HG03175 (cell line): ENCODE measurements at regions not wholly inside any gene's neighbourhood (a gene's known extent, or its start where the extent isn't known, plus 50 kb on each side); places are given as distances from the start of the nearest gene placed in this dataset.

Experiments
- ATAC-seq: cut with Tn5 transposase; IDR thresholded peaks from one replicate; pipeline ENCODE4 v1.9.1; 2021; ENCODE audit warnings: mild to moderate bottlenecking, moderate library complexity; ENCODE audit not compliant: unreplicated experiment

DNA sequence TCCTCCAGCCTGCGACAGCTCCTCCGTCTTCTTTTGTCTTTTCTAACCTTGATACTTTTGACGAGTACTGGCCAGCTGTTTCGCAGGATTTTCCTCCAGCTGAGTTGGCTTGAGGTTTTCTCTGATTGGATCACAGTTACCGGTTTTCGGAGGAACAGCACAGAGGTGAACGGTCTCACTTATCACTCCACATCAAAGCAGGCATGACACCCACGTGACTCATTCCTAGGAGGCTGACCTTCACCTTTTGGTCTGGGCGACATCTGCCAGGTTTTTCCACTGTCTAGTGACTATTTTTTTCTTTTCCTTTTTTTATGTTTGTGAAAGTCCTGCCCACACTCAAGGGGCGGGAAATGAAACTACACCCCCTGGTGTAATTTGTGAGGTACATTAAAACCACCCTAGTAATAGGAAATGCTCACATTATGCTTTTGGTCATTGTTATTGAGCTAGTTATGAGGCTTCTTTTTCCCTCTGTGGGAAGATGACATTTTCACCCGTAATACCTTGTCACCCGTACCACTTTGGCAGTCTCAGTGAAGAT, 319.2 kb downstream of the GADD45G start:
- ATAC-seq, result no peak

GRCh38 chr9:89924611-89925010, 319.8 kb downstream of the GADD45G start:
- no peak for ATAC-seq

- ATAC-seq, result no peak
Measured at GRCh38 chr9:89926167-89926566, 321.4 kb downstream of the GADD45G start.

DNA sequence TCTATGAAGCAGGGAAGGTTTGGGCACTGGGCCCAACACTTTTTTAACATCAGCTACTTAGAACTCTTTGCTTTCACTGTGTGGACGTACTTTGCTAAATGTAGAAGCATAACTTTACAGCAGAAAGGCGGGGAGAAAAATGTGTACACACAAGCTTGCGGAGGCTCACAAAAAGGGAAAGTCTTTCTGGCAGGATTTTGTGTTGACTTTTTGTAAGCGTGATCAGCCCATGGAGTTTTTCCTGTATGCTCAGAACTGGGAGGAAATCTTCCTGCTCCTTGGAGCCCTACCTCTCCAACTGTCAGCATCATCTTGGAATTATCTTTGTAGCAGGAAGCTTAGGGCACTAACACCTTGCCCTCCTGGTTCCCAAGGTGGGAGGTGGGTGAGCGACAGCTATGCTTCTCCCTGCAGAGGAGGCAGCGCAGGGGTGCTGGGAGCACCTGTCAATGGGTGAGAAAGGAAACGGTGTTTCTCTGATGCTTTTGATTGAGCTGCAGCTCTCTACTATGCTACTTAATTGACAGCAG, 321.9 kb downstream of the GADD45G start:
- ATAC-seq, result no peak

GRCh38 chr9:89928106-89928505, 323.3 kb downstream of the GADD45G start:
- no peak for ATAC-seq

DNA sequence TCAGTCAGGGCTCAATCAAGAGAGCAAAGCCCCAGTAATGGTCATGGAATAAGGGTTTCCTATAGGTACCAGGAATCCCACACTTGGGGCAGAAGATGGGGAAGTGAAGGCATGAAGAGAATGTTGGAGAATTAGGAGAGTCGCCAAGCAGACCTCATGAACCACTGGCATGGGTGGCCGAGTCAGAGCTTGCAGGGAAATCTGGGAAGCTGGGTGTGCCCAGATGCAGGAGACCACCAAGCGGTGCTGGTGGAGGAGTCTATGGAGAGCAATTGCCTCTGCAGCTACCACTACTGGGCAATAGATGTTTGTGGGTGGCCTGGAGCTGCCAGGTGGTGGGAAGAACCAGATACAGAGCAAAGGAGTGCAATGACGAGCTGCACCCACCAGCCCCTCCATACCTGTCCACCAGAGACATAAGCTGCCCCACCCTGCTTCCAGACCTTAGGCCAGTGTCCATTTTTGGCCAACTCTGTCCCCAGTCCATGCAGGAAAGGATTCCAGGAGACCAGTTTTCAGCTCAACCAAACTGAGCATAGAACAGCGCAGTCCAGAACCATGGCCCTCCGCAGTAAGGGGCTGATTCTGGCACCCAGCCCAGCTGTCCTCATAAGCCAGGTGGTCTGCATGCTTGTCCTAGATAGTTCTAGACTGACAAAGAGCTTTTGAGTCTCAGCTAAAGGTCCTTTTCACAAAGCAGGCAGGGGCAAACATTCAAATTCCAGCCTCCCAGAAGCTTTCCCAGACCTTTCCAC, 323.9 kb downstream of the GADD45G start:
- no peak for ATAC-seq

- ATAC-seq, result no peak
Measured at GRCh38 chr9:89929315-89929672, 324.5 kb downstream of the GADD45G start.

- ATAC-seq, result no peak
Measured at GRCh38 chr9:89929673-89930480, 325.1 kb downstream of the GADD45G start.

DNA sequence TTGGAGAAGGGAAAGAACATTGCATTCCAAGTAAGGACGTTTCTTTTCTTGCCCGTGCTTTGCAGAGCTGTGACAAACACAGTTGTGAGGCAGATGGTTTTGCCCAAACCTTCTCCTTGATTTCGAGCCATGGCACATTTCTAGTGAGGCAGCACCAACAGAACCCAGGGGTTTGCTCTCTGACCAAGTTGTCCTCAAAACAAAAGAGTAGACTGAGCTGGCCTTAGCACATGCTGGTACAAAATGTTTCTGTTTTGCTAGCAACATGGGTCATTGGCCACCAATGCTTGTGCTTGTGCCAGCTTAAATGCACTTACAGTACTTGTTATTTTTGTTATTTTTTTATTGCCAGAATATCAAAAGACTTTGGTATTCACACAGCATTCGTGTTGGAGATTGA, 328.8 kb downstream of the GADD45G start:
- no peak for ATAC-seq

GRCh38 chr9:89935115-89935514, 330.3 kb downstream of the GADD45G start:
- no peak for ATAC-seq

- ATAC-seq, result no peak
Measured at GRCh38 chr9:89935801-89936200, 331.0 kb downstream of the GADD45G start.

- no peak for ATAC-seq
Measured at GRCh38 chr9:89937051-89937450, 332.2 kb downstream of the GADD45G start.

DNA sequence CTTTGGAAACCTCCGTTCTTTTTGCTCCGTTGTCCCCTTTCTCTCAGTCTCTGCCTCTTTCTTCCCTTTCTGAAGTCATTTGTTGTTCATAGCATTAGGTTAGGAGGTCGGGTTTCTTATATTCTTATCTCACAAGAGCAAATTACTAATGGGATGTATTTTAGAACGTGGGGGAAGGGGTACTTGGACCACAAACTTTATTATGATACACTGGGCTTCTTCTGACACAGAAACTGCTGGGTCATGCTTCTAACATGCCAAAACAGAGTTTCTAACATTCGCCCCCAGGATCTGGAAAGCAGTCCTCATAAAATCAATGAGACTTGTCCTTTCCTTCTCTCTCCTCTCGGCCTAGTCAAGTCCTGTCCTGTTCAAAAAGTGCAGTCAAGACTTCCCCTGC, 334.4 kb downstream of the GADD45G start:
- ATAC-seq, result no peak

DNA sequence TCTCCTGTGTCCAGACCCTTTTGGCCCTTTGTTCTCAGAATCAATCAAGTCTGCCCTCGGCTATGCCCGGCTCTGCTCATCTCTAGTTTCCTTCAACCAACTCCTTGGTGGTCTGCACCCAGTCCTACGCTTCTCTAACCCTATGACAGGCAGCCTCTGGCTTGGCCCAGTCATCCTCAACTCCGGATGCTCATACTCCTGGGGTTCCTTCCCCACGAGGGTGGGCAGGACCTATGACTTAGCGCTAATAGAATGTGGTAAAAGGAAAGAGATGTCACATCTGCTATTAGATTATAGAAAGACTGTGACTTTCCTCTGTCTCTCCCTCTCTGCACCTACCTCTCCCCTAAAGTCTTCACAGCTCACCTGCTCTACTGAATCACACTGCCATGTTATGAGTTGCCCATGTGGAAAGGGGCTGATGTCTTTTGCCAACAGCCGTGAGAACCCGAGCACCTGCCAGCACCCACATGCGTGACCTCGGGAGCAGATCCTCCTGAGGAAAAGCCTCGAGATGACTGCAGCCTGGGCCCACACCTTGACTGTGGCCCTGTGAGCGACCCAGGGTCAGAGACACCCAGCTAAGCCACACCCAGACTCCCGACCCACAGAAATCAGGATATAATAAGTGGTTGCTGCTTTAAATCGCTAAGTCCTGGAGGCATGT, 334.9 kb downstream of the GADD45G start:
- no peak for ATAC-seq

GRCh38 chr9:89940625-89941024, 335.8 kb downstream of the GADD45G start:
- no peak for ATAC-seq

DNA sequence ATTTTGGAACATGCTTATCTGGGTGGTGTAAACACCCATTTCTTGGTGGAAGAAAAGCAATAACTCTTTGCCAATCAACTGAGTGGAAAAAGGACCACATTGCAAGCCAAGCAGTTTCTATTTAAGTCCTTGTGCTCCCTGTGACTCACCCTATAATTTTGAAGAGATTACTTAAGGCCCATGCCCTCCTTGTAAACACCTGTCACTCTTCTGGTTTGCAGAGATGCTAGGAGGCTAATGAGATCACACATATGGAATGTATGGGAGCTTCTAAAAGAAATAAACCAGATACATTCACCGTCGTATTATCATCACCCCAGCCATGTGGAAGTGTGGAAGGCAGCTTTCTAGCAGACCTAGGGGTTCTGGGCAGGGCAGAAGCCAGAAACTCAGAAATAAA, 337.1 kb downstream of the GADD45G start:
- no peak for ATAC-seq

GRCh38 chr9:89942643-89943042, 337.8 kb downstream of the GADD45G start:
- ATAC-seq, result no peak

DNA sequence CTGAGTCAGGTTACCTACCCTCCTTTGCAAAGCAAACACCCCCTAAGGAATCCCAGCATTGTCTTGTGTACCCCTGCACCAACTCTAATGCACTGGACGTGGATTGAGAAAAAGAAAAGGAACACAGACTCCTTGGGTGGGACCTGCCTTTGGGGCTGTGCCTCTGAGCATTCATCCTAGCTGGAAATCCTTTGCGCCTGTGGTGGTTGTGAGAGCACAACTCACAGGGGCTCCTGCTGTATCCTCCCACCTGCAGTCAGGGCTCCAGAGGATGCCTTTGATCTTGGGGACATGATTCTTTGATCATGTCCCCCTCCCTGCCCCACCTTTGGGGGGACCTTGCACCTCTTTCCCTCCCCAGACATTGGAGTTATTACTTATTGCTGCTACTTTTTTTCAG, 338.5 kb downstream of the GADD45G start:
- ATAC-seq, result no peak

DNA sequence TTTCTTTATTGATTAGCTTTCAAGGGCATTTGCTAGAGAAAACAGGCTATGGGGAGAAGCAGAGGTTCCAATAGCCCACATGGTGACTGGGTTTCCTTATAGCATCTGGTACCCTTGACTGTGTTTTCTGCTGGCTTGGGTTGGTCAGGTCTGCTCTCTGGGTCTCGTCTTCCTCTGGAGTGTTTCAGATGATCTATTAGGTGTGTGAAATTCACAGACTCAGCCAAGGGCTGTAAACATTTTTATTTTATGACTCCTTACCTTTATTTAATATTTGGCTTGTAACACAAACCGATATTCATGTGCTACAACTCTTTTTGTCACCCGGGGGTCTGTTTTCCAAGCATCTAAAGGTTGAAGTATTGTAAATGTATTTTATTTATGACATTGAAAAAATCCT, 338.9 kb downstream of the GADD45G start:
- no peak for ATAC-seq

DNA sequence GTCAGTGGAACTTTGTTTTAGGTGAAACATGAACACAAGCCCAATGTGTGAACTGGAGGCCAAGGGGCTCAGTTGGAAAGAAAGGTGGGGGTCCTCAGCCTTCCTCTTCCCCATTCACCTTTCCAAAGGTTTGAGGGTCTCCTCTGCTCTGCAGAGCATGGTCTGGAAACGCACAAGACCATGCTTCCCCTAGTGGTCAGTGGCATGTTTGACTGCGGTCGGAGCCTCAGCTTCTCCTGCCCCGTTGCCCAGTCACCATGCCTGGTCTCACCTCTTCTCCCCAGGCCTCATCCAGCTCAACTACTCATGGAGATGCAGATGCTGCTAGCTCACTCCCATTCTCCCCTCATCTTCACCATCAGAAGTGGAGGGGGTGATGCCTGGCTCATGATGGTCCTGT, 340.3 kb downstream of the GADD45G start:
- no peak for ATAC-seq

- no peak for ATAC-seq
Measured at GRCh38 chr9:89946741-89947140, 341.9 kb downstream of the GADD45G start.
